ENCODE measurements at regions not wholly inside any gene's neighbourhood (a gene's known extent, or its start where the extent isn't known, plus 50 kb on each side); places are given as distances from the start of the nearest gene placed in this dataset.
"Not testable (repeated sequence)": the region's sequence is repeated elsewhere in the genome, so short reads cannot be mapped to it uniquely, and the experiment has no call there.

DNA sequence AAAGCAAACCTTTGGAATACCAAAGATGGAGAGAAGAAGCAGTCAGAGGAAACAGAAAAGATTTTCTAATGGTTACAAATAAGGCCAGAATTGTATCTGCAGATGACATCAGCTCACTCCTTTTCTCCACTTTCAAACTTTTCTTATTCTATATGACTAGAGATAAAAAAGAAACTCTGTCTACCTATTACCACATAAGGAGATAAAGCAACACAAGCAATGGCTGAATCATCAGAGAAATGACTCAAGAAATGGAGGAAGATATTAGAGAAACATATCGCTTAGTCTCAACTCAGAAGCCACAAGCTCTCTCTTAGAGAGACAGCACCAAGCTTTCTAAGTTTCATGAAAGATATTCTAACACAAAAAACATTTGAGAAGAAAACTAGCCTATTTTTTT, 784.0 kb downstream of the ZPLD1 start:
- no peak for ATAC-seq
- TF ChIP-seq CSDC2 (CRISPR knock-in tag; IDR thresholded peaks at IDR 0.05) (no peak), ISL1 (CRISPR knock-in tag; IDR thresholded peaks at IDR 0.05) (no peak), BACH2 (CRISPR knock-in tag; IDR thresholded peaks at IDR 0.05; ENCODE audit: borderline replicate concordance) (no peak), ZNF565 (CRISPR knock-in tag; conservative IDR thresholded peaks at IDR 0.05; ENCODE audit: low read depth) (no peak), TCF4 (CRISPR knock-in tag; IDR thresholded peaks at IDR 0.05; ENCODE audit: borderline replicate concordance) (no peak), ZNF8 (CRISPR knock-in tag; IDR thresholded peaks at IDR 0.05) (no peak), ZFP30 (CRISPR knock-in tag; IDR thresholded peaks at IDR 0.05) (no peak)
- TF ChIP-seq, protein P1, sequence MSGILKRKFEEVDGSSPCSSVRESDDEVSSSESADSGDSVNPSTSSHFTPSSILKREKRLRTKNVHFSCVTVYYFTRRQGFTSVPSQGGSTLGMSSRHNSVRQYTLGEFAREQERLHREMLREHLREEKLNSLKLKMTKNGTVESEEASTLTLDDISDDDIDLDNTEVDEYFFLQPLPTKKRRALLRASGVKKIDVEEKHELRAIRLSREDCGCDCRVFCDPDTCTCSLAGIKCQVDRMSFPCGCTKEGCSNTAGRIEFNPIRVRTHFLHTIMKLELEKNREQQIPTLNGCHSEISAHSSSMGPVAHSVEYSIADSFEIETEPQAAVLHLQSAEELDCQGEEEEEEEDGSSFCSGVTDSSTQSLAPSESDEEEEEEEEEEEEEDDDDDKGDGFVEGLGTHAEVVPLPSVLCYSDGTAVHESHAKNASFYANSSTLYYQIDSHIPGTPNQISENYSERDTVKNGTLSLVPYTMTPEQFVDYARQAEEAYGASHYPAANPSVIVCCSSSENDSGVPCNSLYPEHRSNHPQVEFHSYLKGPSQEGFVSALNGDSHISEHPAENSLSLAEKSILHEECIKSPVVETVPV (CRISPR knock-in tag; IDR thresholded peaks at IDR 0.05) = no peak
- TF ChIP-seq, protein P2, sequence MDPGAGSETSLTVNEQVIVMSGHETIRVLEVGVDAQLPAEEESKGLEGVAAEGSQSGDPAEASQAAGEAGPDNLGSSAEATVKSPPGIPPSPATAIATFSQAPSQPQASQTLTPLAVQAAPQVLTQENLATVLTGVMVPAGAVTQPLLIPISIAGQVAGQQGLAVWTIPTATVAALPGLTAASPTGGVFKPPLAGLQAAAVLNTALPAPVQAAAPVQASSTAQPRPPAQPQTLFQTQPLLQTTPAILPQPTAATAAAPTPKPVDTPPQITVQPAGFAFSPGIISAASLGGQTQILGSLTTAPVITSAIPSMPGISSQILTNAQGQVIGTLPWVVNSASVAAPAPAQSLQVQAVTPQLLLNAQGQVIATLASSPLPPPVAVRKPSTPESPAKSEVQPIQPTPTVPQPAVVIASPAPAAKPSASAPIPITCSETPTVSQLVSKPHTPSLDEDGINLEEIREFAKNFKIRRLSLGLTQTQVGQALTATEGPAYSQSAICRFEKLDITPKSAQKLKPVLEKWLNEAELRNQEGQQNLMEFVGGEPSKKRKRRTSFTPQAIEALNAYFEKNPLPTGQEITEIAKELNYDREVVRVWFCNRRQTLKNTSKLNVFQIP (CRISPR knock-in tag; IDR thresholded peaks at IDR 0.05; ENCODE audit: borderline replicate concordance, low read depth) = no peak

DNA sequence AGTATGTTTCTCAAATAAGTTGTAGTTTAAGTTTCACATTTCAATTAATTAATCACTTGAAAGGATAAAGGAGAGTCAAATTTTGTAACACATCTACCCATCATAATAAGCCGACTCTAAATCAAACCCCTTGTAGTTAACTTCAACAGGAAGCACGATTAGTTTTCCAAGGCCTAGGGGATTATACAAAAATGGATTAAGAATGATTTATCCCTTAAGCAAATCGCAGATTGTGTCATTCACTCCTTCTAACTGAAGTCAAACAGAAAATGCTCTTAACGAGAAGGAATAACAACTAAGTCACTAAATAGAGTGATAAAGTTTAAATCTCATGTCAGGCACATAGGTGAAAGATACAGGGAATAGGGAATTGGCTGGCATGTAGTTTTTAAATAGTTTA, 792.8 kb downstream of the ZPLD1 start:
- TF ChIP-seq, protein P3, sequence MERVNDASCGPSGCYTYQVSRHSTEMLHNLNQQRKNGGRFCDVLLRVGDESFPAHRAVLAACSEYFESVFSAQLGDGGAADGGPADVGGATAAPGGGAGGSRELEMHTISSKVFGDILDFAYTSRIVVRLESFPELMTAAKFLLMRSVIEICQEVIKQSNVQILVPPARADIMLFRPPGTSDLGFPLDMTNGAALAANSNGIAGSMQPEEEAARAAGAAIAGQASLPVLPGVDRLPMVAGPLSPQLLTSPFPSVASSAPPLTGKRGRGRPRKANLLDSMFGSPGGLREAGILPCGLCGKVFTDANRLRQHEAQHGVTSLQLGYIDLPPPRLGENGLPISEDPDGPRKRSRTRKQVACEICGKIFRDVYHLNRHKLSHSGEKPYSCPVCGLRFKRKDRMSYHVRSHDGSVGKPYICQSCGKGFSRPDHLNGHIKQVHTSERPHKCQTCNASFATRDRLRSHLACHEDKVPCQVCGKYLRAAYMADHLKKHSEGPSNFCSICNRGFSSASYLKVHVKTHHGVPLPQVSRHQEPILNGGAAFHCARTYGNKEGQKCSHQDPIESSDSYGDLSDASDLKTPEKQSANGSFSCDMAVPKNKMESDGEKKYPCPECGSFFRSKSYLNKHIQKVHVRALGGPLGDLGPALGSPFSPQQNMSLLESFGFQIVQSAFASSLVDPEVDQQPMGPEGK (CRISPR knock-in tag; IDR thresholded peaks at IDR 0.05; ENCODE audit: borderline replicate concordance) = no peak
- TF ChIP-seq, protein P4, sequence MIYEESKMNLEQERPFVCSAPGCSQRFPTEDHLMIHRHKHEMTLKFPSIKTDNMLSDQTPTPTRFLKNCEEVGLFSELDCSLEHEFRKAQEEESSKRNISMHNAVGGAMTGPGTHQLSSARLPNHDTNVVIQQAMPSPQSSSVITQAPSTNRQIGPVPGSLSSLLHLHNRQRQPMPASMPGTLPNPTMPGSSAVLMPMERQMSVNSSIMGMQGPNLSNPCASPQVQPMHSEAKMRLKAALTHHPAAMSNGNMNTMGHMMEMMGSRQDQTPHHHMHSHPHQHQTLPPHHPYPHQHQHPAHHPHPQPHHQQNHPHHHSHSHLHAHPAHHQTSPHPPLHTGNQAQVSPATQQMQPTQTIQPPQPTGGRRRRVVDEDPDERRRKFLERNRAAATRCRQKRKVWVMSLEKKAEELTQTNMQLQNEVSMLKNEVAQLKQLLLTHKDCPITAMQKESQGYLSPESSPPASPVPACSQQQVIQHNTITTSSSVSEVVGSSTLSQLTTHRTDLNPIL (CRISPR knock-in tag; IDR thresholded peaks at IDR 0.05; ENCODE audit: low read depth) = no peak
- TF ChIP-seq, protein P1 (CRISPR knock-in tag; IDR thresholded peaks at IDR 0.05) = no peak
- TF ChIP-seq TOX (CRISPR knock-in tag; IDR thresholded peaks at IDR 0.05; ENCODE audit: borderline replicate concordance) = no peak
- ATAC-seq = no peak

DNA sequence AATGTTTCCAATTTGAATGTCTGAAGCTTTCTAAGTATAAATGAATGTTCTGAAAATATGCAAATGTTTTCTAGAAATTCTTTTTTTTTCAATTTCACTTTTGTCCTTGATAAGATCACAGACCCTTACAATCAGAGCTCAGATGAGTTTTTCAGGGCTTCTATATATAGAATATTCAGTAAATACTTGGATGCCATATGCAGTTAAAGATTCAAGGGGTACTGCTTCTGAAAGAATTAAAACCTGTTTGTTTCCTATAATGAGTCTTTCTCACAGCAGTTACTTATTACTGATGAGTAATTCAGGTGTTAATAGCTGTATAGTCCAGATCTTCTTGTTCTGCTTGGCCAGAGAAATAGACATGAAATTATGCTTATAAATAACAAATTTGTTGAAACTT, 812.6 kb downstream of the ZPLD1 start:
- ATAC-seq = no peak
- TF ChIP-seq SNAI2 (CRISPR knock-in tag; IDR thresholded peaks at IDR 0.05) = no peak
- TF ChIP-seq ZFP30 (CRISPR knock-in tag; IDR thresholded peaks at IDR 0.05) = no peak
- no peak for TF ChIP-seq RARB (CRISPR knock-in tag; IDR thresholded peaks at IDR 0.05)
- TF ChIP-seq PPARA (CRISPR knock-in tag; IDR thresholded peaks at IDR 0.05; ENCODE audit: borderline replicate concordance) = no peak
- TF ChIP-seq ARNTL (CRISPR knock-in tag; IDR thresholded peaks at IDR 0.05; ENCODE audit: borderline replicate concordance, low read depth) = no peak
- TF ChIP-seq ESRRG (CRISPR knock-in tag; IDR thresholded peaks at IDR 0.05) = no peak
- TF ChIP-seq, protein P1 (CRISPR knock-in tag; IDR thresholded peaks at IDR 0.05) = no peak
- no peak for TF ChIP-seq CSDC2 (CRISPR knock-in tag; IDR thresholded peaks at IDR 0.05)
- TF ChIP-seq, protein P2 (CRISPR knock-in tag; IDR thresholded peaks at IDR 0.05; ENCODE audit: borderline replicate concordance, low read depth) = no peak
- TF ChIP-seq ZNF8 (CRISPR knock-in tag; IDR thresholded peaks at IDR 0.05) = no peak
- no peak for TF ChIP-seq ZNF70 (CRISPR knock-in tag; IDR thresholded peaks at IDR 0.05)
- TF ChIP-seq, protein P3 (CRISPR knock-in tag; IDR thresholded peaks at IDR 0.05; ENCODE audit: borderline replicate concordance) = no peak
- TF ChIP-seq BACH2 (CRISPR knock-in tag; IDR thresholded peaks at IDR 0.05; ENCODE audit: borderline replicate concordance) = no peak
- no peak for TF ChIP-seq ISL1 (CRISPR knock-in tag; IDR thresholded peaks at IDR 0.05)
- TF ChIP-seq GLIS3 (CRISPR knock-in tag; IDR thresholded peaks at IDR 0.05) = no peak
- TF ChIP-seq OSR1 (CRISPR knock-in tag; IDR thresholded peaks at IDR 0.05) = no peak
- TF ChIP-seq, protein P4 (CRISPR knock-in tag; IDR thresholded peaks at IDR 0.05; ENCODE audit: low read depth) = no peak

DNA sequence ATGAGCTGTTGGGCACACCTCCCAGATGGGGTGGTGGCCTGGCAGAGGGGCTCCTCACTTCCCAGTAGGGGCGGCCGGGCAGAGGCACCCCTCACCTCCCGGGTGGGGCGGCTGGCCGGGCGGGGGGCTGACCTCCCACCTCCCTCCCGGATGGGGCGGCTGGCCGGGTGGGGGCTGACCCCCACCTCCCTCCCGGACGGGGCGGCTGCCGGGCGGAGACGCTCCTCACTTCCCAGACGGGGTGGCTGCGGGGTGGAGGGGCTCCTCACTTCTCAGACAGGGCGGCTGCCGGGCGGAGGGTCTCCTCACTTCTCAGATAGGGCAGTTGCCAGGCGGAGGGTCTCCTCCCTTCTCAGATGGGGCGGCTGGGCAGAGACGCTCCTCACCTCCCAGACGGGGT, 820.0 kb downstream of the ZPLD1 start:
- ATAC-seq = not testable (repeated sequence)
